ENCODE measurements at regions not wholly inside any gene's neighbourhood (a gene's known extent, or its start where the extent isn't known, plus 50 kb on each side); places are given as distances from the start of the nearest gene placed in this dataset.

DNA sequence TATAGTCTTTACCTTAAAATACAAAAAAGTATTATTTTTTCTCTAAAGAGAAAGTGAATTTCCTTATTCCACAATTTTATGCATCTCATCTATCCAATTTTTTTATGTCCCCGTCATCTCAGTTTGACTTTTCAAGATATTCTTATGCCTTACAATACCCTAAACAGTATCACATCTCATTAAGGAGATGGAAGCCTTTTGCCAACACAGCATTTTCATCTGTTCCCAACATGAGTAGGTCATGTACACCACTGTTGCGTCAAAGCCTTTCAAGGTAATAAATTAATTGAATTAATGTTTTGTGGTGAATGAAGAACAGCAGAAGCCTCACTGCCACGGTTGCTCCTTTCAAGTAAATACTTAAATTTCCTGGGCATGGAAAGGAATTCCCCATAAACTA is 299.4 kb downstream of the EPHA4 start:
- Histone ChIP-seq H3K27me3 (ENCODE audit: control insufficient read depth in 1 of 2, insufficient read depth in 2 of 2, low read length in 2 of 2) (peaks cover 0 to 7% of the 10 kb centered on the region in 2 experiments), H3K4me1 (ENCODE audit: insufficient read depth, low read length) (no peaks in the 10 kb centered on the region), H3K4me3 (ENCODE audit: low read length) (no peak overlapping the region), H3K27ac (ENCODE audit: low read depth in 1 of 2, low read length in 2 of 2) (no peak overlapping the region), H3K9me3 (ENCODE audit: control insufficient read depth in 1 of 2, insufficient read depth in 1 of 2, low read length in 2 of 2) (no peaks in the 10 kb centered on the region), H3K36me3 (ENCODE audit: insufficient read depth, low read length) (no peaks in the 10 kb centered on the region)
- Mint-ChIP-seq H3K9me3 (no peaks in the 10 kb centered on the region), H3K4me3 (no peak overlapping the region), H3K36me3 (ENCODE audit: low read depth) (no peaks in the 10 kb centered on the region), H3K27me3 (peaks cover 14% of the 10 kb centered on the region), H3K27ac (no peak overlapping the region), H3K4me1 (ENCODE audit: low read depth) (no peaks in the 10 kb centered on the region)
- POLR2A ChIA-PET: no interaction called here
- no peak for ATAC-seq (ENCODE audit: poor library complexity)
- intact Hi-C loops (cut with DNase I, micrococcal nuclease): no loop called here
- no peak for DNase-seq
- TF ChIP-seq CTCF (IDR thresholded peaks at IDR 0.05): no peak
- CTCF ChIA-PET: no interaction called here

- Mint-ChIP-seq H3K27me3 (peaks cover 8% of the 10 kb centered on the region), H3K4me1 (ENCODE audit: low read depth) (no peaks in the 10 kb centered on the region), H3K9me3 (no peaks in the 10 kb centered on the region), H3K4me3 (no peak overlapping the region), H3K27ac (no peak overlapping the region), H3K36me3 (ENCODE audit: low read depth) (no peaks in the 10 kb centered on the region)
- no peak for DNase-seq
- H3K27ac ChIP-seq (ENCODE audit: low read depth in 1 of 2, low read length in 2 of 2): no peak overlapping the region
- ATAC-seq (ENCODE audit: poor library complexity): no peak
- H3K4me3 ChIP-seq (ENCODE audit: low read length): no peak overlapping the region
- POLR2A ChIA-PET: no interaction called here
- CTCF ChIA-PET: no interaction called here
- H3K36me3 ChIP-seq (ENCODE audit: insufficient read depth, low read length): no peaks in the 10 kb centered on the region
- H3K4me1 ChIP-seq (ENCODE audit: insufficient read depth, low read length): no peaks in the 10 kb centered on the region
- H3K9me3 ChIP-seq (ENCODE audit: control insufficient read depth in 1 of 2, insufficient read depth in 1 of 2, low read length in 2 of 2): no peaks in the 10 kb centered on the region
- intact Hi-C loops (cut with DNase I, micrococcal nuclease): no loop called here
- H3K27me3 ChIP-seq (ENCODE audit: control insufficient read depth in 1 of 2, insufficient read depth in 2 of 2, low read length in 2 of 2): no peaks in the 10 kb centered on the region
- no peak for TF ChIP-seq CTCF (IDR thresholded peaks at IDR 0.05)
Observed at GRCh38 chr2:221276033-221276432, 296.1 kb downstream of the EPHA4 start.

GRCh38 chr2:221276601-221277000 is 295.5 kb downstream of the EPHA4 start:
- ATAC-seq (ENCODE audit: poor library complexity) (no peak), DNase-seq (no peak)
- Mint-ChIP-seq H3K4me3 (no peak overlapping the region), H3K4me1 (ENCODE audit: low read depth) (no peaks in the 10 kb centered on the region), H3K27me3 (peaks cover 6% of the 10 kb centered on the region), H3K9me3 (no peaks in the 10 kb centered on the region), H3K36me3 (ENCODE audit: low read depth) (no peaks in the 10 kb centered on the region), H3K27ac (no peak overlapping the region)
- Histone ChIP-seq H3K4me1 (ENCODE audit: insufficient read depth, low read length) (no peaks in the 10 kb centered on the region), H3K27me3 (ENCODE audit: control insufficient read depth in 1 of 2, insufficient read depth in 2 of 2, low read length in 2 of 2) (no peaks in the 10 kb centered on the region), H3K9me3 (ENCODE audit: control insufficient read depth in 1 of 2, insufficient read depth in 1 of 2, low read length in 2 of 2) (no peaks in the 10 kb centered on the region), H3K4me3 (ENCODE audit: low read length) (no peak overlapping the region), H3K36me3 (ENCODE audit: insufficient read depth, low read length) (no peaks in the 10 kb centered on the region), H3K27ac (ENCODE audit: low read depth in 1 of 2, low read length in 2 of 2) (no peak overlapping the region)
- TF ChIP-seq CTCF (IDR thresholded peaks at IDR 0.05): no peak
- CTCF ChIA-PET: no interaction called here
- intact Hi-C loops (cut with DNase I, micrococcal nuclease): no loop called here
- POLR2A ChIA-PET: no interaction called here
